A172 (cell line): ENCODE measurements at regions not wholly inside any gene's neighbourhood (a gene's known extent, or its start where the extent isn't known, plus 50 kb on each side); places are given as distances from the start of the nearest gene placed in this dataset.

Experiments used
- DNase-seq: peaks from one replicate; pipeline ENCODE4 v3.0.0-alpha.2; 2015; ENCODE audit warnings: low spot score

GRCh38 chr7:12741951-12742575, 54.6 kb downstream of the ARL4A start:
- DNase-seq, result no peak

- no peak for DNase-seq
Observed at GRCh38 chr7:12746211-12746610, 58.8 kb downstream of the ARL4A start.

DNA sequence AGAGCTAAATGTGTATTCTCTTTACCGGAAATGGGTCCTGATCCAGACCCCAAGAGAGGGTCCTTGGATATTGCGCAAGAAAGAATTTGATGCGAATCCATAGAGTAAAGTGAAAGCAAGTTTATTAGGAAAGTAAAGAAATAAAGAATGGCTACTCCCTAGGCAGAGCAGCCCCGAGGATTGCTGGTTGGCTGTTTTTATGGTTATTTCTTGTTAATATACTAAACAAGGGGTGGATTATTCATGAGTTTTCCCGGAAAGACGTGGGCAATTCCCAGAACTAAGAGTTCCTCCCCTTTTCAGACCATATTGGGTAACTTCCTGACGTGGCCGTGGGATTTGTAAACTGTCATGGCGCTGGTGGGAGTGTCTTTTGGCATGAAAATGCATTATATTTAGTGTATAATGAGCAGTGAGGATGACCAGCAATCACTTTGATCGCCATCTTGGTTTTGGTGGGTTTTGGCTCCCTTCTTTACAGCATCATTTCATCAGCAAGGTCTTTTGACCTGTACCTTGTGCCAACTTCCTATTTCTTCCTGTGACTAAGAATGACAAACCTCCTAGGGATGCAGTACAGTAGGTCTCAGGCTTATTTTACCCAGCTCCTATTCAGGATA, 60.4 kb downstream of the ARL4A start:
- DNase-seq, result peak; percentile 52

DNA sequence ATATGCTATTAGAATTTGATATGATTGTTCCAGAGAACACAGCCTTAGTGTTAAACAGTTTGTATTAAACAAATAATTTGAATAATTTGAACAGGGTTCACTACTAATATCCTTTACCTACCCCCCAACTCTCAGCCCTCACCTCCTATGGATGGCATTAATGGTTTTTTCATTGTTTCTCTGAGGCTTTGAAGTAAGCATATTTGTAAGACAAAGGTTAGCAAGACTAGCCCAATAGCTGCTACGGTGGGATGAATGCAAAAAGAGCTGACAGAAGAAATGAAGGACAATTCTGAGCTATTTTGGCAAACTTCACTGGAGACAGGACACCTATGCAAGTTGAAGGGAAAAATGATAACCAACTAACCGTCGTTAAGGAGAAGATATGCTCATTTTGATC, 61.6 kb downstream of the ARL4A start:
- no peak for DNase-seq

- no peak for DNase-seq
Observed at GRCh38 chr7:12749746-12750145, 62.3 kb downstream of the ARL4A start.

- no peak for DNase-seq
Observed at GRCh38 chr7:12751764-12752163, 64.3 kb downstream of the ARL4A start.

GRCh38 chr7:12754179-12754578, 66.7 kb downstream of the ARL4A start:
- DNase-seq, result no peak

DNA sequence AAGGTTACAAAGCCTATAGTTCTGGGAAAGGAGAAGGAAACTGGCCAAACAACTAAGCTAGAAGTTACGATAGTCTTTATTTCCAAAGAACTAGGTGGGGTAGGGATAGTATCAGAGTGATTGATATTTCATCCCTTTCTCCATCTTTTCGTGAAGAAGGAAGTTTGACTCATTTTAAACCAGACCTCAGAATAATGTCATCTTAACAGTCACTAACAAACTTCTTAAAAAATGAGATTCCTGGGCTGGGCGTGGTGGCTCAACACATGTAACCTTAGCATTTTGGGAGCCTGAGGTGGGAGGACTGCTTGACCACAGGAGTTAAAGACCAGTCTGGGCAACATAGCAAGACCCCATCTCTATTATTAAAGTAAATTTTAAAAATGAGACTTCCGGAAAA, 69.4 kb downstream of the ARL4A start:
- DNase-seq, result peak; percentile 71

DNA sequence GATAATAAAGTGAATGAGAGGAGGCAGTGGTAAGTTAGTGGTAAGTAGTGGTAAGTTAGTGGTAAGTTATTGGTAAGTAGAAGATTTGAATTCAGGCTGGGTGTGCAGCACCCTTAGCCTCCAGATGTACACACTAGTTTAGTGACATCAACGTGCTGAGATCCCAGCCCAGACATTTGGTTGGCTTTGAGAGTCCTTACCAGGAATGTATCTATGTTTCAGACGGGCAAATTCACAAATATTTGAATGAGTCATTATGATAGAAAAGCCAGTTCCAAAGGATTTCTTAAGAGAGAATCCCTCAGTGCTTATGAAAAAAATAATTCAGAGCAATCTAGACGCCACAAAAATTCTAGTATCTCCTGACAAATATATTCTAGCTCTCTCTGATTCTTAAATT, 70.0 kb downstream of the ARL4A start:
- peak; percentile 79 for DNase-seq

DNA sequence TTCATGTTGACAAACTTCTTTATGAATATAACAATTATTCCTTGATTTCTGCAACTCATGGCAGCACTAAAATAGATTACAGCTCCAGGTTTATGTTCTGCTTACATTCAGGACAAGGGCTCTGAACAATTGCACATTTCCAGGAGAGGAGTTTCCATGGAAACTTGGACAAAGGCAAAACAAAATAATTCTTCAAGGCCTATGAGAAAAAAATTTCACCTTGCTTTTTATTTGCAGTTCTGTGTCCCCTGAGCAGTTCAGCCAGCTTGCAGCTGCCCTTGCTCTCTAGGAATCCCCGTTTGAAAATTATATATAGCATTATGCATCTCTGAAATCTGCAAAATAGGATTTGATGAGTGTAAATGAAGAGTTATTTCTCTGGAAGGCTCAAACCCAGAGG, 71.7 kb downstream of the ARL4A start:
- DNase-seq, result no peak

DNA sequence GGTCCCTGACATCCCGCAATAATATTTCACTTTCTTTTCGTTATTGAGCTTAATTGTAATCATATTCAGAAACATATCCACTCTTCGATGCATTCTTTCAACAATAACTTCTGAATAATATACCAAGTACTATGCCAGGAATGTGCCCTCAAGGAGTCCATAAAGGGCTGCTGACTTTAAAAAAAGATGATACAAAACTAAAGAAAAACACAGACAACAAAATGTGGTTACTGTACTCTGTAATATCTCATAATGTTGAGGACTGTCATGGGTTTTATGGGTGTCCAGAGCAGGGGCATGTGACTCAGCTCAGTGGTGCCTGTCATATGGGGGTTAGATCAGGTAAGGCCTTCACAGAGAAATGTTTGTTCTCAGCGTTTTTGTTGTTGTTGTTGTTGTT, 73.7 kb downstream of the ARL4A start:
- DNase-seq, result no peak

GRCh38 chr7:12761691-12762090, 74.3 kb downstream of the ARL4A start:
- DNase-seq, result no peak

- no peak for DNase-seq
Observed at GRCh38 chr7:12764458-12764891, 77.0 kb downstream of the ARL4A start.

DNA sequence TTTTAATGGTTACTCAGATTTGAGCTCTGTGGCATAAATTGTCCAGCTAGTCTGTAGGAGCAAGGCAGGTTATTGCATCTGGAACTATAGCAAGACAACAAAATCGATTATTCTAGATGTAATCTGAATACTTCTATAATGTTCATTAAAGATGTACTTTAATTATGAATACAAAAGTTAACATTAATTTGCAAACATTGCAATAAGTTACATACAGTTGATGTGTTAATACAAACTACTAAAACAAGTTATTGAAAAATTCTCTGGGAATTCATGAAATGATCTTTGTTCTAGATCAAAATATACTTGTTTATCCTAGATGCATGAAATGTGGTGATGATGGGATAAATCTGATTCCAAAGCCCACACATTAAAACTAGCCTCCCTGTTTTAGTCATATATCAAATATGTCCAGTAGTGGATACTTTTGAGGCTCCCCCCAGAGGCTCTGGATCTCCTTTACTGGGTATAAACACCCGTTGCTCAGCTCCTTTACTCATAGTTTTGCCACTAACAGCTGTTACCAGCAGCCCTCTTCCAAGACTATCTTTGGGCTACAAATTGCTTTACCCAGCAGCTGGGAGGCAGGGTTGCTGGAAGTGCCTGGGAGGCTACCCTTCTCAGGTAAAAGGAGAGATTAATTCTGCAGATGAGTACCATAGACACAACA, 78.1 kb downstream of the ARL4A start:
- no peak for DNase-seq

DNA sequence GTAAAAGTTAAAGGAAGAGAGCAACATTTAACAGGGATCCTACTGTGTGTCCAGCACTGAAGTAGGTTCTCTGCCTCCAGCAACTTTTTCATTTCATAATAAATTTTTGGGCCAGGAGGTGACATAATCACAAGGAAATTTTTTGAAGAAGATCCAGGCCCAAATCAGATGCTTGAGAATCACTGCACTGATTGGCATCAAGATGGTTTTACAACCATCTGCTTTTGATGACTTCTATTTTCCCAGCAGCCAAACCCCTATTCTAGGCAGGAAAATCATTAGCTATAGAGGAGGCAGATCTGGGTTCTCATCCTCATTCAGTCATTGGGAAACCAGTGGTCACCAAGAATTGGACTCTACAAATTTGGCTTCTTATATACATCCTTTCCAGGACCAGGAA, 79.0 kb downstream of the ARL4A start:
- no peak for DNase-seq

GRCh38 chr7:12768948-12769347, 81.5 kb downstream of the ARL4A start:
- no peak for DNase-seq

- no peak for DNase-seq
Observed at GRCh38 chr7:12769444-12769843, 82.0 kb downstream of the ARL4A start.

GRCh38 chr7:12770227-12770975, 83.0 kb downstream of the ARL4A start:
- peak; percentile 48 for DNase-seq

- DNase-seq, result peak; percentile 52
Observed at GRCh38 chr7:12771378-12771877, 84.0 kb downstream of the ARL4A start.

DNA sequence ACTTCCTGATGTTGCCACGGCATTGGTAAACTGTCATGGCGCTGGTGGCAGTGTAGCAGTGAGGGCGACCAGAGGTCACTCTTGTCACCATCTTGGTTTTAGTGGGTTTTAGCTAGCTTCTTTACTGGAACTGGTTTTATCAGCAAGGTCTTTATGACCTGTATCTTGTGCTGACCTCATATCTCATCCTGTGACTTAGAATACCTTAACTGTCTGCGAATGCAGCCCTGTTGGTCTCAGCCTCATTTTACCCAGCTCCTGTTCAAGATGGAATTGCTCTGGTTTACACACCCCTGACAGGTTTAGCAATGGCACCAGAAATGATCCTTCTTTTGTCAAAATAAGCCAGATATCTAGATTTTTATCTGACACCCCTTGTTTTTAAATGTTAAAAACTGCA, 85.3 kb downstream of the ARL4A start:
- DNase-seq, result no peak

DNA sequence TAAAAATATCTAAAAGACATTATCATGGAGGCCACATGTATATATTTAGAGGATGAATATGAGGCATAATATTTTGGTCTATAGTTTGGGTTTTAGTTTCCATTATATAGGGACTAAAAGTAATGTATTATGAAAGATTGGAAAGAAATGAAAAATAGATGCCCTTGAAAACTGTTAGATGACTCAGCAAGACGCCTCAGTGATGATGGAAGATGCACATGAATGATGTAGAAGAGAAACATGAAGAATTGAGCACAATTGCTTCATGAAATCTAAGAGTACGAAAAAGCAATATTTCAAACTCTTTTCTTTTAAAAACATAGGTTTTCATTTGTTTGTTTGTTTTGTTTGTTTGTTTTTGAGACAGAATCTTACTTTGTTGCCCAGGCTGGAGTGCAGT, 89.8 kb downstream of the ARL4A start:
- DNase-seq, result no peak

DNA sequence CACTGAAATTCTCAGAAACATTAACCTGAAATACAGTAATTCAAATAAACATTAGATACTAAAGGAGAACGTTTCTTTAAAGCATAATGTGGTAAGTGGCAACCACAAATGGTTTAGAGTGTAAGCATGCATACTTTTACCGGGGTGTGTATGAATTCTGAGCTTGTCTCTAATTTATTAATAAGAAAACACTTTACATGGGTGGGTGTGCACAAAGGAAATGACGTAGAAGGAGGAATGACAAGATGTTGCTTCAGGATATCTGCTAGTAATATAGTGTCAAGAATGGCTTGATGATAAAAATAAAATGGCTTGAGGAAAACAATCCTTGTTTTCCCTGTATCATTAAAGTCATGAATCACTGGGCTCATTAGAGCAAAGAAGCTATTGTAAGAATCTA, 92.5 kb downstream of the ARL4A start:
- no peak for DNase-seq
